ENCODE measurements at regions not wholly inside any gene's neighbourhood (a gene's known extent, or its start where the extent isn't known, plus 50 kb on each side); places are given as distances from the start of the nearest gene placed in this dataset.

DNA sequence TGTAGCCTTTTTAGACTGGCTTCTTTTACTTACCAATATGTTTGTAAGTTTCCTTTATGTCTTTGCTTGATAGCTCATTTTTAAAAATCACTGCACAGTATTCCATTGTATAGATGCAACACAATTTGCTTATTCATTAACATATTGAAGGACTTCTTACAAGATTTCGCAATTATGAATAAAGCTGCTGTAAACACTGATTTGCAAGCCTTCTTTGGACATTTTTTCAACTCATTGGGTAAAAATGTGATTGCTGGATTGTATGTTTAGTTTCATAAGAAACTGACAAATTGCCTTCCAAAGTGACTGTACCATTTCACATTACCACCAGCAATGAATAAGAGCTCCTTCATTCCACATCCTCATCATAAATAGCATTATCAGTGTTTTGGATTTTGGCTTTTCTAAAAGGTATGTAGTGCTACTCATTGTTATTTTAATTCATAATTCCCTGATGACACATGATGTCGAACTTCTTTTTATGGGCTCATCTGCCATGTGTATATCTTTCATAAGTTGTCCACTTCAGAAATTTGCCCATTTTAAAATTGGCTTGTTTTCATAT, 80.7 kb downstream of the TFAP2B start:
- TF ChIP-seq CTCF (IDR thresholded peaks at IDR 0.05) (no peak), EZH2 (IDR thresholded peaks at IDR 0.05) (no peak)
